GM18502 (cell line): ENCODE measurements at regions not wholly inside any gene's neighbourhood (a gene's known extent, or its start where the extent isn't known, plus 50 kb on each side); places are given as distances from the start of the nearest gene placed in this dataset.
"Not testable (repeated sequence)": the region's sequence is repeated elsewhere in the genome, so short reads cannot be mapped to it uniquely, and the experiment has no call there.

ENCODE experiments used
- ATAC-seq: cut with Tn5 transposase; IDR thresholded peaks from one replicate; pipeline ENCODE4 v1.9.1; 2021; ENCODE audit warnings: mild to moderate bottlenecking; ENCODE audit not compliant: unreplicated experiment, poor library complexity

DNA sequence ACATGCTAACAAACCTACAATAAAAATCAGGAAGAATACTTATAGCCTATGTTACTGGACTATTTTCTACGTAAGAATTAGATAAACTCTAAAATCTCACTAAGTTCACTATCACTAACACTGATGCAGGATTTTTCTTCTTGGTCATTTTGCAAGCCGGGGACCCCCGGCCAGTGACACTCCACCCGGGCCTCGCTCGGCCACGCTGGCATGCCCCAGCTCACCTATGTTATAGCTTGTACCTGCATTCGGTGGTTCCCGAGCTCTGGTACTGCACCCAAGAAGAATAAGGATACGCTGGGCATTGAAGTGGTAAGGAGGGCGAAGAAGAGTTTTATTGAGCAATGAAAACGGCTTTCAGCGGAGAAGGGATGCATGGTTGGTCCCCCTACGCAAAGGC lies 245.3 kb upstream of the NBEA start:
- ATAC-seq = no peak

DNA sequence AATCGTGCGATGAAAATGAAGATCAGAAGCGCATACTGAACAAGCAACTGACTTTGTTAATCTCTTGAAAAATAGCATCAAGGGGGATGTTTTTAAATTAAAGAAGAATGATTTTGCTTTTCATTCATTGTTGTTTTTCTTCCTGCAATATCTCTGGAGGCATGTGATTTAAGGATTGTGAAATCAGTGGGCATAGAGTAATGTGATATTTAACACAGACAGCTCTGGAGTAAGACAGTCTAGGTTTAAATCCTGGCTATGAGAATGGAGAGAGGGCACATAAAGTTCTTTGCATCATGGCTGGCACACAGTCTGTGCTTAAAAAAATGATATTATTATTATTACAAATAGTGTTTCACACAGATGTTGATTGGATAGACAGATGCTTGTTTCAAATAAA lies 243.1 kb upstream of the NBEA start:
- ATAC-seq = no peak

- no peak for ATAC-seq
Observed at GRCh38 chr13:34700155-34700554, 241.9 kb upstream of the NBEA start.

DNA sequence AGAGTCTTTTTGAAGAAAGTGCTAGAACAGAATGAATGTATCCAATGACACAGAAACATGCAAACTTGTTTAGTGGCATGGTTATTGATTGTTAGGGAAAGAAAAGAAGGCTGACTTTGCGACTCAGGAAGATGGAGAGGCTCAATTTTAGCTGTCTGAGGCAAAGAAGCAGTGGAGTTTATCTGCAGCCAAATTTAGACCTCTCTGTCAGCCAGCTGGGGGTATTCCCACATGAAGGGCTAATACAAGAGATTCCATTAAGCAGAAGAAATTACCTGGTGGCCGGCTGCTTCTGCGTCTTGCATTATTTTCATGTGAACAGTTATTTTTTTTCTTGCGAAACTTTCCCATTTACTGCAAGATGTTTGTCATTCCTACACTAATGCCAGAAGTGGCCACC lies 240.2 kb upstream of the NBEA start:
- ATAC-seq = no peak

DNA sequence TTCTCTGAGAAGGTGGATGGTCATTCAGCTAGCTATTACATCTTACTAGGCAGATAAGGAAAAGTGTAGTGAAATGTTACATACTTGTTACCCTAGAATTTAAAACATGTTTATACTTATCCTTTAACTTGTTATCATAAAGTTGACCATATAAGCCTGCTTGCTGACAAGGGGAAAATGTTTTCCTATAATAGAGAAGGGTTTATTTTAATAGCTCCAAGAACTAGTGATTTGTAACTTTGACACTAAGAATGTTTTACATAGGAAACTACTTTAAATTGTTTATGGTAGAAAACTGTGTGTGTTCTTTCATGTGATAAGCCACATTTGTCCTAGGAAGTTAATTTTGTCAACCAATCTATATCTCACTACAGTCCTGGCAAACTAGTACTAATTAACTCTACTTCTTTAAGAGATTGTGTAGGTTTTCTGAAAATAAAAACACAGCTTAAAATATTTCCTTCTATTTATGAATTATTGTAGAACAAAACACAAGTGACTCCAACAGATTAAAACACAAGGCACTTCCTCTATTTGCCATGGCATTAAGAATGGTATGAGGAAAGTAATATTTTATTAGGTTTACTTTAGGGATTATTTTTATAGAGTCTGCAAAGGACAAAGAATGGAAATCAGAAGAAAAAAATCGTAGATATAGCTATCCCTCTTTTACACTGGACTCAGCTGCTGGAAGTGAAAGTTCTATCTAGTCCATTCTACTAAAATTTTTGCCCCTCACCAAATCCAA lies 233.3 kb upstream of the NBEA start:
- no peak for ATAC-seq

DNA sequence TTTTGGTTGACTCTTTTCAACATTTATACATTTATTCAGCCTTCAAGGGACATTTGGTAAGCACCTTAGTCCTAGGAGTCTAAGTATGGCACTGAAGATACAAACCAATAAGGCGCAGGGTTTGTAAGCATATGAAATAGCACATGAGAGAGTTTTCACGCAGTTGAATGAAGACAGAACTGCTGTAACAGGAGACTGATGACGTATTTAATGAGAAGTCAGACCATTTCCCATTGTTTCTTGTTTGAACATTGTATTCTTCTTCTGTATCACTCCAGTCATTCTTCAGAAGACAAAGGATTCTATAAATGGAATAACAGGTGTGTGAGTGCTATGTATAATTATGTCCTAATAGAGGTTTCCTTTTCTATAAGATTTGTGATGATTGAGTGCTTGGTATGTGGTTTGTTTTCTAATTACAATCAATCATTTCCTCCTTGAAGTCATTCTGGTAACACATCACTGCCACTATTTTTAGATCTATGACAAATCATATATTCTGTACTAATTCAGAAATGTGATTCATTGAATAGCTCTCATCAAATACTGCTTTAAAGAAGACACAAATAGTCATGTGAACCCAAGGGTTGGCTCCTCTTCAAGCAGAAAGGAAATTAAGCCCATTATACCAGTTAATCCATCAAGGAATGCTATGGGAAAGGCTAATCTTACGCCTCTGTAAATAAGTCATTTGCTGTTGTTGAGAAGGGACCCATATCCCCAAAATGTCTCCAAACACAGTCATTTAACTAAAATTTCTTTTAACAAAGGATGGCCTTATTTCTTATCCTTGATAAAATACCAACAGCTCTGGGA lies 222.8 kb upstream of the NBEA start:
- ATAC-seq = no peak

DNA sequence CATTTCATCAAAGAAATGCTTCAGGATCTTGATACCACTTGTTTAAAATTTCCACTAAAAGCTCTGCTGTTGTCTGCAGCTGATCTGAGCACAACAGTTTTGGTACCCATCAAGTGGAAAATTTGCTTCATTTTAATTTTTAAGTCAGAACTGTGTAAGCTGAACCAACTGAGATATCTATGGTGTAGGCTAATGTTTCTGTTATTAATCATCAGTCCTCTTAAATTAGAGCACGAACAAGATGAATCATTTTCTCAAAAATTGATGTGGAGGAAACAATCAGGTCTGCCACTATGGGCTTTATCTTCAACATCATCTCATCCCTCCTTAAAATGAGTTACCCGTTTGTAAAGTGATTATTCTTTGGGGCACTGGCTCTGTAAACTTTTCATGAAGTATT lies 221.5 kb upstream of the NBEA start:
- ATAC-seq = no peak

GRCh38 chr13:34721631-34722595 lies 220.2 kb upstream of the NBEA start:
- ATAC-seq = no peak

DNA sequence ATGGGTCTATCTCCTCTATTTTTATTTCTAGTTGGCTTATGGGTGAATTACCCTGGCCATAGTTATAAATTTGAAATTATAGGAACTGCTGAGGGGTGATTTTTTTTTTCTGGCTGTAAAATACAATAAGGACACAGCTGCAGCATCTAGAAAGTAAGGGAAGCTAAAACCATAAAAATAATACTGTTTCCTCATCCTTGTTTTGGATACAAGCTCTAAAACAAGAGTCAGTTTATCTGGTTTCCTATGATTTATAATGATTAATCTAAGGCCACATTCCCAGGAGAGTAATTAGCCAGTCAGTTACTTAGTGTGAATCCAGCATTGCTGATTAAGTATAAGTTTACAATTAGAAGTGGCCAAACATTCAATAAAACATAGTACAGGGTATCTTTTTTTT lies 219.1 kb upstream of the NBEA start:
- no peak for ATAC-seq

GRCh38 chr13:34730961-34731360 lies 211.1 kb upstream of the NBEA start:
- ATAC-seq = no peak

- ATAC-seq = no peak
Observed at GRCh38 chr13:34731486-34731885, 210.6 kb upstream of the NBEA start.

DNA sequence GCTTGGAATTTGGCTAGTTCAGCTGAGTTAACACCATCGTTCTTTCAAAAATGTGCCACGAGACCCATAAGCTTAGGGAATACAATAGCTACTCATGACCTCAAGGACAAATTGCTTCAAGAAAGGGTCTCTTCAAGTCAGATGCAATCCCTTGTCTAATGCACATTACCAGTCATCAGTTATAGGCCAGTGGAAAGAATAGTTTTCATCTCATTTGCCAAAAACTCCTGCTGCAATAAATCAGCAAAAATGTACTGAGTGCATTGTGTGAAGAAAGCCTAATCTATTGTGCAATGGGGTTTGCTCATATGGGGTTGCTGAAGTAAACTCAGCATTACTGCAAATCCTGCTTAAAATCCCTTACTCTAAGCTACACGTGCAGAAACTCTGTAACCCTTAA lies 208.3 kb upstream of the NBEA start:
- no peak for ATAC-seq

DNA sequence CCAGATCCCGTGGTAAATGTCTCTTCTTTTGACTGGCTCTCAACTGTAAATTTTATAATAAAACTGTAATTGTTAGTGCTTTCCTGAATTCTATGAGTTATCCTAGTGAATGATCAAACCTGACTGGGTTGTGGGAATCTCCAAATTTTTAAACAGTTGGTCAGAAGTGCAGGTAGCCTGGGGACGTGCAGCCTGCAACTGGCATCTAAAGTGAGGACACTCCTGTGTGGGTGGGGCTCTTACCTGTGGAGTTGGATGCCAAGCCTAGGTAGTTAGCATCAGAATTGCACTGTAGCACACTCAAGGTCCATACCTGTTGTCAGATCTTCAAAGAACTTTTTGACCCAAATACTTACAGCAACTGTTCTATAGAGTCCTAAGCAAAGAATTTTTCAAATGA lies 207.1 kb upstream of the NBEA start:
- ATAC-seq = no peak

DNA sequence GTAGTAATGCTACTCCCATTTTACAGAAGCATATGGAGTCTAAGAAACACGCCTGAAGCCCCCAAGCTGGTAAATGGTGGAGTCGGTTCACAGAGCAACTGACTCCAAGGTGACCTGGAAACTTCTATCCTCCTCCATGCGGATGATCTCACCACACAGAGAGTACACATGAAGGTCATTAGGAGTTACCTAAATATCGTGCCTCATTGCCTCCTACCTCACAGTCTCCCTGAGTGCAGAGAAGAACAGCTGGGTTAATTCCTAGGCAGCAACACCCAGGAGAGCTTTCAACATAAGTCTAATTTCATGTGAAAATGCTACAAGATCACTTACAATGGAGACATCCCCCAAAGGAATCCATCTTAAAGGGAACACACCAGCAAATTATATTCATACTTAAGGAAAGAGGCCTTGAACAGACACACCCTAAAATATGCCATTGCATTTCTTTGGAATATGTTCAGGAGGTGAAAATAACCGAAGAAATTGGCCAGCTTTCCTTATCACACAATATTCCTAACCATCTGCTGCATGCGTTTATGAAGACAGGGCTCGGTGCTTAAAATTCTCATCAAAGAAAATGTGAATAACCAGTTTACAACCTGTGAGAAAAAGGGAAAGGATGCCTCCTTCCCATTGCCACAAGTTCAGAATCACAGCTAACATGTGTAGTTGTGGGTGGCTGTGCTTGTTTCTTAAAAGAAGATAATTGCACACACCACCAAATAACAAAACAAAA lies 203.6 kb upstream of the NBEA start:
- ATAC-seq = no peak

DNA sequence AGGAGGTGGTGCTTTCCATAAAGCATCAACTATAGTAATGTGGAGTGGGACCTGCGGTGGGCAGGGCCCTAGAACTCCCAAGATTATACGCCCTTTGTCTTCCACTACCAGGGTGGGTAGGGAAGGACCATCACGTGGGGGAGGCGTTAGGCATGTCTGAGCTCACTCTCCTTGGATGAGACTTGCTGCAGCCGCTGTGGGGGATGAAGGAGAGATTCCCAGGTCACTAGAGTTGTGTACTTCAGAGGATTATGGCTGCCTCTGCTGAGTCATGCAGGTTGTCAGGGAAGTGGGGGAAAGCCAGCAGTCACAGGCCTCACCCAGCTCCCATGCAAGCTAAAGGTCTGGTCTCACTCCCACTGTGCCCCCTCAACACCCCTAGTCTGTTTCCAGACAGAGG lies 195.0 kb upstream of the NBEA start:
- not testable (repeated sequence) for ATAC-seq

DNA sequence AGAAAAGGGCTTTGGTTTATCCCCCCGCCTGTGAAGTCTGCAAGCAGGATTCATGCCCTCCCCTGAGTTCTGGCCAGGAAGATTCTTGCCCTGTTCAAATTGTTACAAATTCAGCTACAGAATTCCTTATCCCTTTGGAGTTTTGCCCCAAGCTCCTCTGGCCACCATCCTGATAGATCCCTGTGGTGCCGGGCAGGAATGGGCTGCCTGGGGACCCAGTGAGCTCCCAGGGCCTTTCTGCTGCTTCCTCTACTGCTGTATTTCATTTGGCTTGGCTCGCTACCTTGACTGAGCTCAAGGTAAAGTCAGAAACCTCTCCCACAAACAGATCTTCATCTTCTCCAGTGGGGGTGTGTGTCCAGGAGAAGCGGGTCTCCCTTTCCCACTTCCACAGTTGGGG lies 194.6 kb upstream of the NBEA start:
- no peak for ATAC-seq

DNA sequence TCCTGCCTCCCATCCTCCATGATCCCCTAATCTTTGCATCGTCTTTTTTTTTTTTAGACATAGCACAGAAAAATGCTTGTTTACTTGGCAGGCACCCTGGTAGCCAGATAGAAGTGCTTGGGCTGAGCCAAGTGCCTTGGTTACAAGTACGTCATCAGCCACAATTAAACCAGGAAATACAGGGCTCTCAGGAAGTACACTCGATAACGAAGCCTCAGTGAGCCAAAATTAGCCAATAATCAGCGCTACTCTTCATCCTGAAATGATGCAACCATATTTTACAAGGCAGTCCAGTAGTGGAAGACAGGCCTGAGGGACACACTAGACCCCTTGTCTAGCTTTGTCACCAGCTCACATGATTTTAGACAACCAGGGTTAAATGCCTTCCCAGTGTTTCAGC lies 194.0 kb upstream of the NBEA start:
- ATAC-seq = no peak

DNA sequence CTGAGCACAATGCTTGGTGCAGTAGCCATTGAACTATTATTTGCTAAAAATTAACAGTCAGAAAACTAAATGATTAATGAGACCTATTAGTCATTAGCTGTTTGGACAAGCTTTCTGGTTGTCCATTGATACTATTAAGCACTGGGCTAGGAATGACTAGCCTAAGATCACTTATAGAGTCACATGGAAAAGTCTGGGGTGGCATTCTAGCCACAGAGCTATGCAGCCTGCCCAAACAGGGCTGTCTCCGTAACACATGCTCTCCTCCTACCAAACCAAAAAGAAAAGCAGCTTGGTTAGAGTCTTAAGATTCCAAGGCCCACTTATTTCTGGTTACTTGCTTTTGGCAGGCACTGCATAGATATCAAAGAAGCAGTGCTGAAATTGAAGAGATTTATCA lies 193.5 kb upstream of the NBEA start:
- ATAC-seq = no peak

GRCh38 chr13:34749046-34749445 lies 193.0 kb upstream of the NBEA start:
- ATAC-seq = no peak
